Gastrocnemius medialis (tissue), 4 donors: ENCODE measurements at regions not wholly inside any gene's neighbourhood (a gene's known extent, or its start where the extent isn't known, plus 50 kb on each side); places are given as distances from the start of the nearest gene placed in this dataset.

Experiments
- CTCF ChIP-seq, 5 experiments: fragments of 450-650 bp in 3 of 5; fragments of 200-600 bp in 2 of 5; sonication (generic) in 2 of 5; IDR thresholded peaks in 4 of 5; conservative IDR thresholded peaks in 1 of 5; 1 replicate in 4 of 5; 2 replicates in 1 of 5; pipeline ENCODE4 v1.5.1; 2016 to 2019; ENCODE audit warnings: antibody characterized with exemption in 5 of 5, mild to moderate bottlenecking in 3 of 5, moderate library complexity in 3 of 5
- POLR2A ChIP-seq, 2 donors: fragments of 450-650 bp; IDR thresholded peaks; one replicate each; pipeline ENCODE4 v1.6.1; 2017; ENCODE audit warnings: antibody characterized with exemption in 2 of 2, mild to moderate bottlenecking in 2 of 2, moderate library complexity in 2 of 2

- TF ChIP-seq CTCF (IDR thresholded peaks at IDR 0.05 in 4 of 5, conservative IDR thresholded peaks at IDR 0.05 in 1 of 5) = no peak
- TF ChIP-seq POLR2A (IDR thresholded peaks at IDR 0.05) = no peak
Observed at GRCh38 chr4:147138171-147138570, 192.5 kb upstream of the TTC29 start.
